ENCODE measurements at regions not wholly inside any gene's neighbourhood (a gene's known extent, or its start where the extent isn't known, plus 50 kb on each side); places are given as distances from the start of the nearest gene placed in this dataset.

- no peaks in the 10 kb centered on the region for H3K4me1 ChIP-seq (replicated peaks)
- H3K4me3 ChIP-seq, result no peak overlapping the region
- DNase-seq (ENCODE audit: low spot score), result no peak
- intact Hi-C loops (cut with DNase I), result no loop called here
- no peak overlapping the region for H3K27ac ChIP-seq
- 94% methylated on average over 4 of the region's 4 CpGs for WGBS
- no peaks in the 10 kb centered on the region for H3K36me3 ChIP-seq
- TF ChIP-seq CTCF (IDR thresholded peaks at IDR 0.05) (no peak), POLR2AphosphoS5 (IDR thresholded peaks at IDR 0.05) (no peak), POLR2A (IDR thresholded peaks at IDR 0.05) (no peak)
- no peaks in the 10 kb centered on the region for H3K9me3 ChIP-seq
- peaks cover 2% of the 10 kb centered on the region for H3K27me3 ChIP-seq (replicated peaks; ENCODE audit: insufficient read depth)
Measured at GRCh38 chr2:16225545-16225944, 285.2 kb downstream of the MYCN start.

DNA sequence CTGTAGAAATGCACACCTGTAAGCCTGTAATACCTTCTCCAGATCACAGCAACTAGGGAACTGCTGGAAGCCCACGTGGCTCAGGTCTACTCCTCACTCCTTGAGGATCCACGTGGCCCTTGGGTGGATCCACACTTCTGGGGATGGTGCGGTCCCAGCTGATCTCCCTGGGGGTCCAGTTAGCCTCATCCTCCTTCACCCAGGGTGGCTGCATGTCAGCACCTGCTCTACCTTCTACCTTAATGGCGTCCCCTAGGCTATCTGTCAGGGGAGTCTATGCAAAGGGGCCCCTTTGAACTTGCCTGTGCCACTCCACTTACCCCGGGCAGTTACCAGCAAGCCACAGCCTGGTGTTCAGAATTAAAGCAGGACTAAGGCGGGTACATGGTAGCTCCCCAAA is 284.7 kb downstream of the MYCN start:
- TF ChIP-seq POLR2AphosphoS5 (IDR thresholded peaks at IDR 0.05) (no peak), POLR2A (IDR thresholded peaks at IDR 0.05) (no peak), CTCF (IDR thresholded peaks at IDR 0.05) (no peak)
- Histone ChIP-seq H3K27ac (no peak overlapping the region), H3K27me3 (replicated peaks; ENCODE audit: insufficient read depth) (peaks cover 2% of the 10 kb centered on the region), H3K4me1 (replicated peaks) (no peaks in the 10 kb centered on the region), H3K9me3 (no peaks in the 10 kb centered on the region), H3K36me3 (no peaks in the 10 kb centered on the region), H3K4me3 (no peak overlapping the region)
- 88% methylated on average over 6 of the region's 6 CpGs for WGBS
- intact Hi-C loops (cut with DNase I), result no loop called here
- DNase-seq (ENCODE audit: low spot score), result no peak

DNA sequence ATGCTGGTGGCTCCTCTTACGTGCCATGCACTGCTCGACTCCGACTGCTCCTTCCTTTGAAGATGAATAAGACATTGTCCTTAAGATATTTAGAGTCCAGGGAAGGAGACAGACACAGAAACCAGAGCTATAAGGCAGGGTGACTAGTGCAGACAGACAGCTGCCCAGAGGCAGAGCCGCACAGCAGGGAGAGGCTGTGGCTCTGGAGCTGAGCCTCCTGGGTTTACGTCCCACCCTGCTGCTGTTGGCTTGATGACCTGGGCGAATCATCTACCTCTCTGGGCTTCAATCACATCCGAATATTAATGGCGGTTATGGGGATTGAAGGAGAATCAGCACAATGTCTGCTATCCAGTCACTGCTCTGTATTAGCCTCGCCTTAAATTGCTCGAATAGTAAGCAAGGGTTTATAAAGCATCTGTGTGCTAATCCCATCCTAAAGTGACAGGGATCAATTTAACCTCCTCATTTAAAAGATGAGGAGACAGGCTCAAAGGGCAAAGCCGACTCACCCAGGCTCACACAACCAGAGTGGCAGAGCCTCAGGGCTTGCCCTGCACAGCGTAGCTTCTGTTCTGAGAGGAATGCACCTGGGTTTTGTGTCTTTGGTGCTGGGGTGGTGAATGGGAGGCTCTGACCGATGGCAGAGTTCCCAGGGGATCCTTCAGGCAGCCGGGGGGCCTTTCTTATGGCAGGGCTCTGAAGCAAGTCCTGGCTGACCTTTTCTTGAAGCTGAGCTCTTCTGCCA is 284.1 kb downstream of the MYCN start:
- Histone ChIP-seq H3K4me1 (replicated peaks) (no peaks in the 10 kb centered on the region), H3K4me3 (no peak overlapping the region), H3K27me3 (replicated peaks; ENCODE audit: insufficient read depth) (peaks cover 2% of the 10 kb centered on the region), H3K27ac (no peak overlapping the region), H3K36me3 (no peaks in the 10 kb centered on the region), H3K9me3 (no peaks in the 10 kb centered on the region)
- intact Hi-C loops (cut with DNase I), result no loop called here
- no peak for DNase-seq (ENCODE audit: low spot score)
- WGBS, result 79% methylated on average over 14 of the region's 14 CpGs
- no peak for TF ChIP-seq POLR2AphosphoS5 (IDR thresholded peaks at IDR 0.05)
- TF ChIP-seq CTCF (IDR thresholded peaks at IDR 0.05), result no peak
- TF ChIP-seq POLR2A (IDR thresholded peaks at IDR 0.05), result no peak

- intact Hi-C loops (cut with DNase I), result no loop called here
- TF ChIP-seq POLR2AphosphoS5 (IDR thresholded peaks at IDR 0.05) (no peak), POLR2A (IDR thresholded peaks at IDR 0.05) (no peak), CTCF (IDR thresholded peaks at IDR 0.05) (no peak)
Measured at GRCh38 chr2:16223841-16224177, 283.5 kb downstream of the MYCN start.

DNA sequence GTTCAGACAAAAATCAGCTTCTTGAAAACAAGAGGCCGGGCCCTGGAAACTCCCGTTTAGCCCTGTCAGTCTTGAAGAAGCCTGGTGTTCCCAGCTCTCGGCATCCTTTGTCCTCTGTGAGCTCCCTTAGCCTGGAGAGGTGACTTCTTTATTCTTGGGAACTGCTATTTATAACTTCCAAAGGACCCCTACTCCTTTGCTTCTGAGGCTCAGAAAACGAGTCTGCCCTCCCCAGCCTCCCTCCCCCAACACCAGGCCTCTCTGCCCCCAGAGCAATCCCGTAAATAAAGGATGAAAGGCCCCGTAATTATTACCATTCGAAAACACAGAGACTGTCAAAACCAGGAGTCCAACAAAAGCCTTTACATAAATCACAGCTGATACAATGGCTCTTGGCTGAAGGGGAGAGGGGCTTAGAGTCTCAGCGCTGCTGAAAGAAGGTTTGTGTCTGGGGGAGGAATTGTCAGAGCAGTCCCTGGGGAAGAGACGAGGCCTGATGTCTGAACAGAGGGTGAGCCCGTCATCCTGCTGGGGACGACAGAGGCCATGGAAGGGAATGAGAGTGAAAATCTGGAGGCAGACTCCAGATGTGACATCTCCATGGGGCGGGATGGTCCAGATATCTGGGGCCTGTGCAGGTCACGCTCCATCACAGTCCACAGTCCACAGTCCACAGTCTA is 283.0 kb downstream of the MYCN start:
- Histone ChIP-seq H3K27ac (no peak overlapping the region), H3K36me3 (no peaks in the 10 kb centered on the region), H3K4me3 (no peak overlapping the region), H3K27me3 (replicated peaks; ENCODE audit: insufficient read depth) (peaks cover 2% of the 10 kb centered on the region), H3K4me1 (replicated peaks) (no peaks in the 10 kb centered on the region), H3K9me3 (no peaks in the 10 kb centered on the region)
- WGBS, result 70% methylated on average over 13 of the region's 13 CpGs
- no peak for DNase-seq (ENCODE audit: low spot score)
- TF ChIP-seq CTCF (IDR thresholded peaks at IDR 0.05) (no peak), POLR2AphosphoS5 (IDR thresholded peaks at IDR 0.05) (no peak)
- intact Hi-C loops (cut with DNase I), result no loop called here

More at GRCh38 chr2:16223841-16224177, 283.5 kb downstream of the MYCN start:
- peaks cover 2% of the 10 kb centered on the region for H3K27me3 ChIP-seq (replicated peaks; ENCODE audit: insufficient read depth)
- H3K4me3 ChIP-seq, result no peak overlapping the region
- H3K27ac ChIP-seq, result no peak overlapping the region
- WGBS, result 83% methylated on average over 3 of the region's 3 CpGs
- H3K4me1 ChIP-seq (replicated peaks), result no peaks in the 10 kb centered on the region
- no peaks in the 10 kb centered on the region for H3K36me3 ChIP-seq
- DNase-seq (ENCODE audit: low spot score), result no peak
- no peaks in the 10 kb centered on the region for H3K9me3 ChIP-seq
